Keratinocyte (primary cell): ENCODE measurements at regions not wholly inside any gene's neighbourhood (a gene's known extent, or its start where the extent isn't known, plus 50 kb on each side); places are given as distances from the start of the nearest gene placed in this dataset.

Experiments
- DNase-seq: peaks from one replicate; pipeline ENCODE4 v3.0.0-alpha.2; 2011; ENCODE audit warnings: low read depth, missing footprints, low spot score
- FAIRE-seq: peaks from 2 replicates; lab custom pipeline; 2011; peaks lifted over from hg19 to GRCh38; lab: Jason Lieb, UNC
- H2AFZ ChIP-seq: 2 replicates; pipeline ENCODE4 v1.6.0; 2012; ENCODE audit warnings: low read length, control low read depth, inconsistent platforms; ENCODE audit not compliant: control insufficient read depth
- H3K27ac ChIP-seq: 2 replicates; pipeline ENCODE4 v1.5.1; 2011; ENCODE audit warnings: low read length; ENCODE audit not compliant: control insufficient read depth, insufficient read depth
- H3K27me3 ChIP-seq: 3 replicates; pipeline ENCODE4 v1.6.0; 2011; ENCODE audit warnings: low read length; ENCODE audit not compliant: control insufficient read depth, insufficient read depth; ENCODE audit errors: extremely low read depth
- H3K36me3 ChIP-seq, 2 experiments: 2 replicates in 1 of 2; 3 replicates in 1 of 2; pipeline ENCODE4 v1.5.1; 2011; ENCODE audit warnings: low read length in 2 of 2, mild to moderate bottlenecking in 1 of 2; ENCODE audit not compliant: control insufficient read depth in 2 of 2, insufficient read depth in 2 of 2; ENCODE audit errors: extremely low read depth in 1 of 2
- H3K4me1 ChIP-seq: 3 replicates; pipeline ENCODE4 v1.5.1; 2011; ENCODE audit warnings: low read length; ENCODE audit not compliant: control insufficient read depth, insufficient read depth; ENCODE audit errors: extremely low read depth
- H3K4me2 ChIP-seq: 3 replicates; pipeline ENCODE4 v1.6.0; 2011; ENCODE audit warnings: low read depth, low read length; ENCODE audit not compliant: control insufficient read depth, insufficient read depth; ENCODE audit errors: extremely low read depth
- H3K4me3 ChIP-seq, 3 experiments: fragments of 200-600 bp in 1 of 3; sonication (generic) in 1 of 3; 2 replicates in 2 of 3; 3 replicates in 1 of 3; pipeline ENCODE4 v1.5.1; 2011 to 2016; ENCODE audit warnings: low read length in 3 of 3, mild to moderate bottlenecking in 3 of 3, control low read depth in 2 of 3, inconsistent platforms in 1 of 3, low read depth in 1 of 3, mixed read lengths in 1 of 3, mixed run types in 1 of 3, moderate library complexity in 1 of 3; ENCODE audit not compliant: control insufficient read depth in 2 of 3, insufficient read depth in 2 of 3; ENCODE audit errors: extremely low read depth in 1 of 3
- H3K79me2 ChIP-seq: 2 replicates; pipeline ENCODE4 v1.6.0; 2012; ENCODE audit warnings: low read length; ENCODE audit not compliant: control insufficient read depth, insufficient read depth
- H3K9ac ChIP-seq: 3 replicates; pipeline ENCODE4 v1.6.0; 2011; ENCODE audit warnings: low read length; ENCODE audit not compliant: control insufficient read depth, insufficient read depth; ENCODE audit errors: extremely low read depth
- H3K9me1 ChIP-seq: 3 replicates; pipeline ENCODE4 v1.6.0; 2011; ENCODE audit warnings: low read length; ENCODE audit not compliant: control insufficient read depth, insufficient read depth; ENCODE audit errors: extremely low read depth
- H3K9me3 ChIP-seq: 2 replicates; pipeline ENCODE4 v1.5.1; 2012; ENCODE audit warnings: low read depth, low read length; ENCODE audit not compliant: control insufficient read depth
- H4K20me1 ChIP-seq: 3 replicates; pipeline ENCODE4 v1.6.0; 2011; ENCODE audit warnings: low read length; ENCODE audit not compliant: control insufficient read depth, insufficient read depth; ENCODE audit errors: extremely low read depth
- CTCF ChIP-seq, 3 experiments: IDR thresholded peaks in 1 of 3; conservative IDR thresholded peaks in 1 of 3; optimal IDR thresholded peaks in 1 of 3; 2 replicates in 2 of 3; 3 replicates in 1 of 3; pipeline versions ENCODE3 to v1.5.1; 2011; ENCODE audit warnings: low read length in 3 of 3, mild to moderate bottlenecking in 3 of 3, moderate library complexity in 2 of 3, control low read depth in 1 of 3, inconsistent platforms in 1 of 3; ENCODE audit not compliant: insufficient read depth in 2 of 3; ENCODE audit errors: extremely low read depth in 1 of 3
- EZH2 ChIP-seq: IDR thresholded peaks from one replicate; pipeline ENCODE4 v1.6.1; 2012; ENCODE audit warnings: inconsistent platforms, mild to moderate bottlenecking, low read length, moderate library complexity
- dilution Hi-C: fragments of 300-500 bp; cut with MboI; formaldehyde crosslinking; loops from one replicate; pipeline ENCODE4 v1.7.0; 2020; ENCODE audit warnings: low sequenced_read_pairs; ENCODE audit not compliant: extremely low pct_ligation_motif_present

- no peak for FAIRE-seq
- dilution Hi-C loops, result no loop called here
Measured at GRCh38 chr14:71231521-71232393, 324.5 kb downstream of the PCNX1 start.

DNA sequence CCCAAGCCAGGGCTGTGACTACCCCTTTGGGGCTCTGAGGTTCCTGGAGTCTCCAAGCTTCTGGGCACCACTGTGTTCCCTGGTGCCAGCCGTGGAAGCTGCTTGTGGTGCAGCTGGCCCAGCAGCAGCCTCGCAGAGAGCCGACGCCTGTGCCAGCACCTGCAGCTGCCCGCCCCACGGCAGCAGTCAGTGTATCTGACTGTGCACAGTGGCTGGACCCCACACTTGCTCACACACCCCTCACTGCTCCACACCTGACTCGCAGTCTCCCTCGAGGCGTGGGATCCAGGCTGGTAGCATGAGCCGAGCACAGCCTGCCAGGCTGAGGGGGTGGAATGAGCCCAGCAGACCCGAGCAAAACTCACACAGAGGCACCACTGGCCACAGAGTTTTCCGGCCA is 325.2 kb downstream of the PCNX1 start:
- Histone ChIP-seq H3K9me3 (no peaks in the 10 kb centered on the region), H3K4me1 (peaks cover 11% of the 10 kb centered on the region), H3K9ac (no peak overlapping the region), H3K4me3 (no peak overlapping the region), H4K20me1 (no peaks in the 10 kb centered on the region), H3K36me3 (no peaks in the 10 kb centered on the region), H3K27ac (no peak overlapping the region), H3K9me1 (no peaks in the 10 kb centered on the region), H2AFZ (no peak overlapping the region), H3K27me3 (no peaks in the 10 kb centered on the region), H3K79me2 (no peaks in the 10 kb centered on the region), H3K4me2 (no peak overlapping the region)
- FAIRE-seq (no peak), DNase-seq (no peak)
- dilution Hi-C loops, result no loop called here
- TF ChIP-seq EZH2 (no peak), CTCF (optimal IDR thresholded peaks at IDR 0.05 in 1 of 3, IDR thresholded peaks at IDR 0.05 in 1 of 3, conservative IDR thresholded peaks at IDR 0.05 in 1 of 3; ENCODE audit: extremely low read depth in 1 of 3, insufficient read depth in 2 of 3, low read length in 3 of 3) (no peak)

More at GRCh38 chr14:71231521-71232393, 324.5 kb downstream of the PCNX1 start:
- Histone ChIP-seq H2AFZ (no peak overlapping the region), H3K36me3 (no peaks in the 10 kb centered on the region), H3K27me3 (no peaks in the 10 kb centered on the region), H3K79me2 (no peaks in the 10 kb centered on the region), H3K9ac (no peak overlapping the region), H3K4me1 (peaks cover 10% of the 10 kb centered on the region), H3K4me2 (no peak overlapping the region), H3K27ac (no peak overlapping the region), H4K20me1 (no peaks in the 10 kb centered on the region), H3K4me3 (no peak overlapping the region), H3K9me3 (no peaks in the 10 kb centered on the region), H3K9me1 (no peaks in the 10 kb centered on the region)
- no peak for DNase-seq
- TF ChIP-seq CTCF (optimal IDR thresholded peaks at IDR 0.05 in 1 of 3, IDR thresholded peaks at IDR 0.05 in 1 of 3, conservative IDR thresholded peaks at IDR 0.05 in 1 of 3; ENCODE audit: extremely low read depth in 1 of 3, insufficient read depth in 2 of 3, low read length in 3 of 3) (no peak), EZH2 (no peak)
